NCI-H510A (cell line): ENCODE measurements at regions not wholly inside any gene's neighbourhood (a gene's known extent, or its start where the extent isn't known, plus 50 kb on each side); places are given as distances from the start of the nearest gene placed in this dataset.

Experiments used
- DNase-seq: peaks from one replicate; lab custom pipeline; 2025; lab: John Stamatoyannopoulos, UW

- DNase-seq: no peak
Measured at GRCh38 chr22:47673557-47673956, 911.1 kb downstream of the TBC1D22A start.

- no peak for DNase-seq
Measured at GRCh38 chr22:47672526-47672925, 910.1 kb downstream of the TBC1D22A start.

DNA sequence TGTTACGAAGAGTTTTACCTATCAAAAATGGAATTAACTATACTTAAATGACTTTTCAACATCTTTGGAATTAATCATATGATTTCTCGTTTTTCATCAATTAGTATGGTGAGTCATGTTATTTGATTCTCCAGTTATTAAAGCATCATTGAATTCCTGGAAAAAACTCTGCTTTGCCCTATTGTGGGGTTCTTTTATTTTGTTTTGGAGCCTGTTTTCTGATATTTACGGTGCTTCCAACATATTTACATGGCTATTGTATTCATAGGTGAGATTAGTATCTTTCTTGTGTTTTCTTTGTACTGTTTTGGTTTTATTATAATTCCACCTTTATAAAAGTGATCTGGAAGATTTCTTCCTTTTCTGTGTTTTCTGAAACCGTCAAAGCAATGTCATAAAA lies 902.7 kb downstream of the TBC1D22A start:
- no peak for DNase-seq

DNA sequence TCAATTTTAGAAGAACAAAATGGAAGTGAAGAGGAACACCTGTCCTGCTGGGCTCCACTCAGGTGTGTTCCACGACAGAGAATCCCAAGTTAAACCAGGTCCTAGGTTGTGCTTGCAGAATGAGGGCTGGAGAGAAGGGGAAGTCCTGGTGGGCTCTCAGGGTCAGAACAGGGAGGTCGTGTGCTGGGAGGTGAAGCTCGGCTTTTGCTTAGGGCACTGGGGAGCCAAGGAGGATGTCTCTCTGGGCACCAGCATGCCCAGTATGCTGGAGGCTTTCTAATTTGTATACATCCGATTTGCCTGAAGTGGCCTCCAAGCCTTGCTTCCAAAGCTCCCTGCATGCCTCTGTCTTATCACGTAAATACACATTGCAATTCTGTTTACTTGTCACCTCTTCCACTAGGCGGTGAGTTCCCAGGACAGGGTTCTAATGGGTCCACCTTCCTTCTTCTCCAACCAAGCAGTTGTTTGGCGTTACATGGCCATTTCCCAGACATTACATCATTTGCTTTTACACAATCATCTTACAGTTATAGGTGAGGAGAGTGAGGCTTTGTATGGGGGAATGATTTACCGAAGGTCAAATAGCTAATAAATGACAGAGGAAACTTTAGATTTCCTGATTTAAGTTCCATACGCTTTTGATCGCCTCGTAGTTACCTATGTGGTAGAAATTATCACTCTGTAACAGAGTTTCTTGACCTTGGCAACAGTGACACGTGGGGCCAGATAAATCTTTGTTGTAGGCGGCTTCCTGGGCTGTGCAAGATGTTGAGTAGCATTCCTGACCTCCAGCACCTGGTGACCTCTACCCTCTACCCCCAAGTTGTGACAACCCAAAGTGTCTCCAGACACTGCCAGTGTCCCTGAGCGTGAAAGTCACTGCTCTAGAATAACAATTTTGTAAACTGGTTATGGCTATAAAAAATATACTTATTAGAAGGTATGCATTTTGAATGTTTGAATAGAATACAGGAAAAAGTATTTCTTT lies 901.5 kb downstream of the TBC1D22A start:
- no peak for DNase-seq

- peak; percentile 3 for DNase-seq
Measured at GRCh38 chr22:47659467-47660223, 897.2 kb downstream of the TBC1D22A start.

- DNase-seq: no peak
Measured at GRCh38 chr22:47658182-47658581, 895.7 kb downstream of the TBC1D22A start.

DNA sequence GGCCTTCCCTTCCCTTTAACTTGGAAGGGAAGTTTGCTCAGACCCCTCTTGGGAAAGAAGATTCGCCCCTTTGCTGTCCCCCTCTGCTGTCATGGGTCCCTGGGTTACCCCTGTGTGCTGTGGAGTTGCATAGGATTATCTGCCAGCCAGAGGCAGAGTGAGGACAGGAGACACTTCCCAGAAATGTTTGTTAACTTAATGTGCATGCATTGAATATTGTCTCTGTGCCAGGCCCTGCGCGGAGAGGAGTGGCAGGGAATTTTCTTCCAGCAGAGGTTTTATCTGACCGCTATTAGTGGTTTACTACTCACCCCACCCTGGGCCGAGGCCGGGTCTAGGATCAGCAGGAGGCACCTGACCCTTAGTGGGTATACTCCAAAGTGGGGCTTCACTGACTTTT lies 894.8 kb downstream of the TBC1D22A start:
- DNase-seq: no peak

- no peak for DNase-seq
Measured at GRCh38 chr22:47656806-47657205, 894.4 kb downstream of the TBC1D22A start.

DNA sequence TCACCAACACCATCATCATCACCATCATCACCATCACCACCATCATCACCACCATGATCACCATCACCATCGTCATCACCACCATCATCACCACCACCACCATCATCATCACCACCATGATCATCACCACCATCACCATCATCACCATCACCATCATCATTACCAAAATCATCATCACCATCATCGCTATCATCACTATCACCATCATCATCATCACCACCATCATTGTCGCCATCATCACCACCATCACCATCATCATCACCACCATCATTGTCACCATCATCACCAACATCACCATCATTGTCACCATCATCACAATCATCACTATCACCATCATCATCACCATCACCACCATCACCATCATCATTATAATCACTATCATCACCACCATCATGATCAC lies 893.5 kb downstream of the TBC1D22A start:
- DNase-seq: no peak

GRCh38 chr22:47654922-47655491 lies 892.6 kb downstream of the TBC1D22A start:
- DNase-seq: no peak

GRCh38 chr22:47653921-47654320 lies 891.5 kb downstream of the TBC1D22A start:
- no peak for DNase-seq

GRCh38 chr22:47651216-47651987 lies 889.0 kb downstream of the TBC1D22A start:
- DNase-seq: no peak

DNA sequence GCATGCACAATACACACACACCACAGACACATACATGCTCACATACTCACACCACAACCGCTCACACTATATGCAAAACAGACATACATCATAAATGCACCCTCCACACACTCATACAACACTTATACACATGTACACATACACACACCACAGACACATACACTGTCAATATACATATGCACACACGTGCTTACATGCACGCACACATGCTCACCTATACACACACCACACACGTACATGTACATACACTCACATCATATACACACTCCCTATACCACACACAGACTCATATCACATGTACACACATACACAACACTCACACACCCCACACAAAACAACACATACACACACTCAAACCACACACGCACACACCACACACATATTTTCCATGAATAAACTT lies 885.3 kb downstream of the TBC1D22A start:
- no peak for DNase-seq

DNA sequence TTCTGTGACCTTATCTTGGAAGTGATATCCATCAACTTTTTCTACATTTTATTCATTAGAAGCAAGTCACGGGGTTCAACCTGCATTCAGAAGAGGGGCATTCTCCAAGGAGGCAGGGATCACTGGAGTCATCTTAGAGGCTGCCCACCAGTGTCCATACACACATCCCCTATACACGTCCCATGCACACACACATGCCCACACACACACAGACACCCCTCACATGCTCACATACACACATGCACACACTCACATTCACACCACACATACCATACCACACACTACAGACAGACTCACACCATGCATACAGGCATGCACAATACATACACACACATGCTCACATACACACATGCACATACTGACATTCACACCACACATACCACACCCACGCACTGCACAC lies 884.7 kb downstream of the TBC1D22A start:
- DNase-seq: no peak

DNA sequence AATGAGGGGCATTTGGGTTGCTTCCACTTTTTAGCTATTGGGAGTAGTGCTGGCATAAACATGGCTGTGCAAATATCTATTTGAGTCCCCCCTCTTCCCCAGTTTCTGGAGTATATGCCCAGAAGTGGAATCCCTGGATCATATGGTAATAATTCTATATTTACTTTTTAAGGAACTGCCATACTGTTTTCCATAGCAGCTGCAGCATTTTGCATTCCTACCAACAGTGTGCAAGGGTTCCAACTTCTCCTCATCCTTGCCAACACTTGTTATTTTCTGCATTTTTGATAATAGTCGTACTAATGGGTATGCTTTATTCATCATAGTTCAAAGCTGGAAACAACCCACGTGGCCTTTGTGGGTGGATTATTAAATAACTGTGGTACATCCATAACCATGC lies 883.5 kb downstream of the TBC1D22A start:
- DNase-seq: no peak

- no peak for DNase-seq
Measured at GRCh38 chr22:47645450-47645914, 883.0 kb downstream of the TBC1D22A start.

DNA sequence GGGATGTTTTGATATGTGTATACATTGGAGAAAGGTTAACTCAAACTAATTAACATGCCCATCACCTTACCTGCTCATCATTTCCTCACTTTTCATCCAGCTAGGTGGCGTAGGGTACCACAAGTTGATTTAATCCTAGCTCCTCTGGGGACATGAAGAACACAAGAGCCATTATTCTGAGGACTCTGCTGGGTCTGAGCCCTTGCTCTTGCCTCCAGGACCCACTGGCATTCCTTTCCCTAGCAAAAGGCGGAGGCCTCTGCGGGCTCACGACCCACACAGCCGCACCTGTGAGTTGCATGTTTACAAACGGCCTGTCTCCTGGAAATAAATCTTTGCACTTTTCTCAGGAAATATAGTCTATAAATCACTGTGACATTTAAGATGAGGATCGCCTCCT lies 871.9 kb downstream of the TBC1D22A start:
- DNase-seq: no peak

DNA sequence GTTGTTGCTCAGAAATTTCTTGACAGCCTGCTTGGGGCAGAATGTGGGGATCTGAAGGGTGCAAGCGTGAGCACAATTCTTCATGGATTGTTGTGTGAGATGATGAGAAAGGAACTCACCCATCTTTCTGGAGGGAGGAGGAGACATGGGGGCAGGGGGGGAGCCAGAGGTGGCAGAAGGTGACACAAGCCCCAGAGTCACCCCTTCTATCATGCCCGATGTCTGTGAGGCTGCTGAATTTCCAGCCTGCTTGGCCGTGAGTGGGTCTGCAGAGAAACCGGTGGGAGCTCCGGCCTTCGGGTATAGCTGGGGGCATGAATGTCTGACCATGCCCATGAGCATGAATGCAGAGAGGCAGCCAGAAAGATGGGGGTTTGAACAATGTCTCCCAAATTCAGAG lies 870.7 kb downstream of the TBC1D22A start:
- no peak for DNase-seq

- DNase-seq: no peak
Measured at GRCh38 chr22:47632701-47633100, 870.3 kb downstream of the TBC1D22A start.

GRCh38 chr22:47631571-47632102 lies 869.2 kb downstream of the TBC1D22A start:
- DNase-seq: peak; percentile 85

GRCh38 chr22:47630741-47631534 lies 868.5 kb downstream of the TBC1D22A start:
- DNase-seq: no peak
